ENCODE measurements at regions not wholly inside any gene's neighbourhood (a gene's known extent, or its start where the extent isn't known, plus 50 kb on each side); places are given as distances from the start of the nearest gene placed in this dataset.

GRCh38 chr15:36498916-36499315 is 80.5 kb upstream of the CDIN1 start:
- no peak for DNase-seq

GRCh38 chr15:36499412-36500389 is 79.7 kb upstream of the CDIN1 start:
- DNase-seq = no peak

- DNase-seq = no peak
These were observed 78.3 kb upstream of the CDIN1 start for GRCh38 chr15:36501063-36501678.

- no peak for DNase-seq
These were observed 76.9 kb upstream of the CDIN1 start for GRCh38 chr15:36502509-36502908.

GRCh38 chr15:36506733-36507356 is 72.6 kb upstream of the CDIN1 start:
- DNase-seq = no peak

- no peak for DNase-seq
These were observed 72.0 kb upstream of the CDIN1 start for GRCh38 chr15:36507458-36507857.

GRCh38 chr15:36511594-36511993 is 67.8 kb upstream of the CDIN1 start:
- DNase-seq = no peak

- DNase-seq = no peak
These were observed 61.7 kb upstream of the CDIN1 start for GRCh38 chr15:36517758-36518157.

GRCh38 chr15:36519067-36519466 is 60.4 kb upstream of the CDIN1 start:
- no peak for DNase-seq

GRCh38 chr15:36525430-36525829 is 54.0 kb upstream of the CDIN1 start:
- DNase-seq = no peak

GRCh38 chr15:36527235-36528162 is 51.9 kb upstream of the CDIN1 start:
- DNase-seq = no peak

GRCh38 chr15:36529296-36530011 is 50.0 kb upstream of the CDIN1 start:
- no peak for DNase-seq
